HG03457 (cell line): ENCODE measurements at regions not wholly inside any gene's neighbourhood (a gene's known extent, or its start where the extent isn't known, plus 50 kb on each side); places are given as distances from the start of the nearest gene placed in this dataset.

Source experiments
- ATAC-seq: cut with Tn5 transposase; IDR thresholded peaks from one replicate; pipeline ENCODE4 v1.9.1; 2021; ENCODE audit warnings: moderate number of reproducible peaks; ENCODE audit not compliant: unreplicated experiment

- no peak for ATAC-seq
Observed at GRCh38 chr7:115883629-115884028, 146.9 kb downstream of the TFEC start.

GRCh38 chr7:115881476-115881875 is 149.1 kb downstream of the TFEC start:
- ATAC-seq = no peak

DNA sequence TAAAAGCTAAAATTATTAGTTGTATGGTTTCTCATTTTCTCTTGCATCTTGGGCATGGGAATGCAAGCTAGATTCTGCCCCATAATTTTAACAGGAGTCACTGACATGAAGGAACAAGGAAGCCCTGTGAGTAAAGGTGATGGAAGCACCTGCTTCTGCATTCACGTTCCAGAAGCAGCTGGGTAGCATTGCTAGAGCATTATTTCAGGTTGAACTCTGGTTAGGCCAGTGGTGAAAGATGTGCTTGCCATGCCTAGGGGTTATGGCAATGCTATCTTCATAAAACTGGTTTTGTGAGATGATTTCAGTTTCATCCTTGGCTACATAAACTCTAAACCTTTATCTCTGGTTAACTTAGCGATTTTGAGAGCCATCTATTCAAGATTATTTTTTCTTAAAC is 151.4 kb downstream of the TFEC start:
- no peak for ATAC-seq

- ATAC-seq = no peak
Observed at GRCh38 chr7:115869801-115870200, 160.8 kb downstream of the TFEC start.

DNA sequence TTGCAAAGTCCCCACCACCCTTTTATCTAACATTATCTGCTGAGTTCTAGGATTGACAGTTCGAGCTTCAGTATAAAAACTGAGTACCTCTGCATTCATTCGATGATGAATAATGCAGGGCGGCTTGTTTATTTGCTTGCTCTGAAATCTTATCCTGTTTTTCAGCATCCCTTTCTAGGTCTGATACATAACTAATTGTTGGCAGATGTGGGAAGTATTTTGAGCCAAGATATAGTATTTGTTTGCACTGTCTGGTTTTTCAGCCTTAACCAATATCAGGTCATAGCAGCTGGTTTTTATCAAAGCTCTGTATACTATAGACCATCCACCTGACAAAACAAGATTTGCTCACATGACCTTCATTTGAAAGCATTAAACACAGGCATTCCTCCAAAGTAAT is 161.4 kb downstream of the TFEC start:
- no peak for ATAC-seq

GRCh38 chr7:115868369-115868768 is 162.2 kb downstream of the TFEC start:
- no peak for ATAC-seq

GRCh38 chr7:115864082-115864481 is 166.5 kb downstream of the TFEC start:
- no peak for ATAC-seq

DNA sequence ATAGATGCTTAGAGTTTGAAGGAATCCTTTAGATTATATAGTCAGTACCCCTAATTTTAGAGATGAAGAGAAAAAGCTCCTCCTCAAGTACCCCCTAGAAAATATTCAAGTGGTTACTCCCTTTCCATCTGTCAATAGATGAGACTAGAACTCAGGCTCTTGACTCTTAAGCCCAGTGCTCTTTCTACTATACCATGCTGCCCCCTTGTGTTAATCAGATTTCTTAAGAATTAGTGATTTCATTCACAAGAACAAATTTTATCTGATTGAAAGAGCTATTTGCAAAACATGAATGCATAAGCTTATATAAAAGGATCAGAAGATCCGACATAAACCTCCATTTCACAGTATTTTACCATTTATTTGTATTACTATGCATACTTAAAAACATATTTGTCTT is 179.3 kb downstream of the TFEC start:
- no peak for ATAC-seq

GRCh38 chr7:115850774-115851173 is 179.8 kb downstream of the TFEC start:
- no peak for ATAC-seq

DNA sequence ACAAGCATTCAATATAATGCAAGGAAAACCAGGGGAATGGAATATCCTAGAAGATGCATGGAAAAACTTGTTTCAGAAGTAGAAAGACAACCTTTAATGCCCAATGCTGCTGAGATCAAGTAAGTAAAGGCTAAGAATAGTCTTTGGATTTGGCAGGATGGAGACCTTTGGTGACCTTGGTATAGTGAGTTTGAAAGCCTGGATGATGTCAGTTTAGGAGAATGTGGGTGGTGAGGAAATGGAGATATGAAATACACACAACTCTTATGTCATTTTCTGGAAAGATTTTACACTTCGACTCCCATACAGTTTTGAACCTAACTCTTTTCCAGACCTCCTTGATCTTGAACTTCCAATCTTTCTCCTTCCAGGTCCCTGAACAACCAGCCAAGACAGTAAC is 185.7 kb downstream of the TFEC start:
- no peak for ATAC-seq

GRCh38 chr7:115840702-115841101 is 189.9 kb downstream of the TFEC start:
- no peak for ATAC-seq

DNA sequence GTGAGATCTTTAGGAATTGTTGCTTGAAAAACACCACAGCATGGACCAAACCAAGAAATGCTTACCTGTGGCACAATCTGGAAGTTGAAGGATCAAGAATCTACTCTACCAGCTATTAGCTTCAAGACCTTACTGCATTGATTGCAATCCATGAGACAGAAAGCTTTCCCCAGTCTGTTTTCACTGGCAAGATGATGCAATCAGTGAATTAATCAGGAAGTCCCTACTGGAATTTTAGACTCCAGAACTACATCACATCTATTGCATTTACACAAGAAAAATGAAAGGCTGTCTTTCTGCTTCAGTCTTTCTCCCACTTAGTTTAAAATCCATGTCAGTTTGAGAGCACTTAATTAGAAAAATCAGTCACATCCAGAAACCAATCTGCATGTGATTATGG is 191.7 kb downstream of the TFEC start:
- ATAC-seq = no peak

DNA sequence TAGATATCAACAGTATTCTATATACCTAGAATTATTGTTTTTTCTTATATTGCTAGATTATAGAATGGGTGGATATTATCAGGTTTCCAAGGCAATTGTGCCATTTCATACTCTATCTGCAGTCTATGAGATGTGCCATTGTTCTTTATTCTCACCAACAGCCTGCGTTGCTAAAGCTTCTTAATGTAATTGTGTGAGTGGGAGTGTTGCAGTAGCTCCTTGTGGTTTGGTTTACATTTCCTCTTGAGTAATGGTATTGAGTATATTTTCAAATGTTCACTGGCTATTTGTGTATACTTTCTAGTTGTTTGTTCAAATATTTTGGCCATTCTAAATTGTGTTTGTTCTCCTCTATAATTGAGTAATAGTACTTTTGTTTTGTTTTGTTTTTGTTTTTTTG is 199.2 kb downstream of the TFEC start:
- ATAC-seq = no peak

DNA sequence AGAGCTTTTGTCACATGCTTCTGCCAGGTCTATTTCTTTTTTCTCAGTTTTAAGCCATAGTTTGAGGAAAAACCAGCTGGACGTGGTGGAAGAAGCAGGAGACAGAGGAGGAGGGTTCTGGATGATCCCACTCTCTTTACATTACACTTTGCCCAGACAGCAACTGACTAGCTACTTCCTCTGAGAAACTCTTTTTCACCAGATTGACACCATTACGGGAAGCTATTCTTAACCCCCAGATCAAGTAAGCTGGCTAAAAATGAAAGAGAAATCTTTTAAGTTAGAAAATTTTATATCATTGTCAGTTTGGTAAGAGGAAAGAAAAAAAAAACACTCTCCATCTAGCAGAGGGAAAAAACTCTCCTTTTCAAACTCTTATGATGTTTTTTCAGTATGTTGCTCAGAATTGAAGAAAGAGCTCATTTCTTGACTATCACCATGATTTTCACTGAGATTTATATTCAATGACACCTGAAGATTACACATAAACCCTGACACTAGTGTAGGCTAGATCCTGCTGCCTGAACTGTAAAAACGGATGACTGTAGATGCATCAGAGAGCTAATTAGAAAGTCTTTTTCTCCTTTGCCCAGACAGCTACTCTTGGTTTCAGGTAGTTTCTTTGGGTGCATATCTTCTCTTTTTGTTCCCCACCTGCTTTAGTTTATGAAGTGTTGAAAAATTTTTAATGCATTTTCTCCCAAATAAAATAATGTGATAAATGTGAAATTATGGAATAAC is 203.1 kb downstream of the TFEC start:
- no peak for ATAC-seq

DNA sequence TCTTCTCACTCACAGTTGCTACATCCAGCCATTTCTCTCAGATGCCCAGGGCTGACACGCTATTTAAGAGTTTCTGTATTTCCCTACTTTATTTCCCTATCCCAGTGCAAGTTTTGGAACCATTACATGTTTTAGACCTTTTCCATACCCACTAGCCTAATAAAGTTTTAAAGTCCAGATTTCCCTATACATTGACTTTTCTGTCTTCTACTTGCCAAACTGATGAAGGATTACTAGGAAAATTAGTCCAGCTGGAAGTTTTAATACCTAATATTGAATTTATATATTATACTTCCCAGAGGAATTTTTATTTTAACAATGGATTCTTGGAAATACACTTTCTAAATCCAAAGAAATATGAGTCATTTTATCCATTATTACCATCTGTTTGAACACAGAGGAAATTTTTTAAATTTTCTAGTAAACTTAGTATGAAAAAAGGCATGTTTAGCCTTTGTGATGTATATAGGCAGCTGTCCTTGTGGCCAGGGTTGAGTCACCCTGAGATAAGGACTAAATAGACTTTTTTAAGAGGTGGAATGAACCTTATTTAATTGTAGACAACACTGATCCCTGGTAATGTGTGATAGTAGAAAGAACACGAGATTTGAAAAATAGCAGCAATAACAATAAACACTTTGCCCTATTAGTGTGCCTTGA is 205.0 kb downstream of the TFEC start:
- no peak for ATAC-seq

DNA sequence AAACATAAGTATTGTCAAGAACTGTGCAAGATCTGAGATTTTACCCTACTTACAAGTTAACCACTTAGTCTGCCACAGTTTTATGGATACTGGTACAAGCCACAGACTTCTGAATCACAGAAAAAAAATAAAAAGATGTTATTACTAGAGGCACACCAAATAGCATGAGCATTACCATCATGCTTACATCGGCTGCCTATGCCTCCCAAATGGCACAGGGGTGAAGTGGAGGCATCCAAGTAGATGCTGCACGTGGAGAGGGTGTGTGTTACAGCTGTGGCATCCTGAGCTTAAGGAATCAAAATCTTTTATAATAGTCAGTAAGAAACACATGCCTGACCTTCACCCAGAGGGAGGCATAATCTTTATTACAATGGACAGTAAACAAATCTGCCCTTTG is 207.8 kb downstream of the TFEC start:
- ATAC-seq = no peak

- no peak for ATAC-seq
Observed at GRCh38 chr7:115822380-115822779, 208.2 kb downstream of the TFEC start.

- ATAC-seq = no peak
Observed at GRCh38 chr7:115816318-115816974, 214.1 kb downstream of the TFEC start.

DNA sequence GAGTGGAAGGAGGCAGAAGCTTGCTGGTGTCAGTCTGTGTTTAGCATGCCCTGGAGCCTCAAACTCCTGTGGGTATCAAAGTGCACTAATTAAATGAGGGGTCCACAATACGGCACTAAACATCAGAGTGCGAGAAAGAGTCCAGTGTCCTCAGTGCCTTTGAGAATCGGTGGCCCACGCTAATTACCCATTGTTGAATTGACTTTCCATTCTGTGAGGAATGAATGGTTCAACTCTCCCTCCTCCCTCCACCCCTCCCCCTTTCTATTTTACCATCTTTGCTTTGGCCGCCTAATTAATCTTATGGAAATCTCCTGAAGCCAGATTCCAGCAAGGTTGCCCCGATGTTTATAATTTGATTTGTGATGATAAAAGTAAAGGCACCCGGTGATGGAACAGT is 217.8 kb downstream of the TFEC start:
- no peak for ATAC-seq

DNA sequence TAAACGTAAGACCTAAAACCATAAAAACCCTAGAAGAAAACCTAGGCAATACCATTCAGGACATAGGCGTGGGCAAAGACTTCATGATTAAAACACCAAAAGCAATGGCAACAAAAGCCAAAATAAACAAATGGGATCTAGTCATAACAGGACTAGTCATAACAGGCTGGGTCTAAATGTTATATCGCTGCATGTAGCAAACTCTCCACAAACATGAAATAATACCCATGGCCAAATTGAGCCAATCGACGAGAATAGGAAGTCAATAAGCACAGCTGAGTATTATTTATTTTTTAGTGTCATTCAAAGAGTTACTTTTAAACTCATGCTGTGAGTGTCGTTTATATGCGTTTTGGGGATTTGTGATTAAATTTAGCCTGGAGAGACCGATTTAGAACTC is 225.1 kb downstream of the TFEC start:
- ATAC-seq = no peak

DNA sequence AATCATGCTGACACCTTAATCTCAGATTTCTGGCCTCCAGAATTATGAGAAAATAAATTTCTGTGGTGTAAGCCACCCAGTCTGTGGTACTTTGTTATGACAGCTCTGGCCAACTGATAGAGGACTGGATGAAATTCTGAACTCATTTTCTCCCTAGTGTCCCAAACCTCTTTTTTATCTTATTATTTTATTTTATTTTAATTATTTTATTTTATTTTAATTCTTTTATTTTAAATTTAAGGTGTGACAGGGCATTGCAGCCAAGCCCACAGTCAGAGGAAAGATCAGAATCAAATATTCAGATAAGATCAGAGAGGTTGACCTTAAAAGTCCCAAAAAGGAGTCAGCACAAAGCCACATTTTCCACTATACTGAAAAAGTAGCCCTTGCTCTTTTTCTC is 228.1 kb downstream of the TFEC start:
- no peak for ATAC-seq

DNA sequence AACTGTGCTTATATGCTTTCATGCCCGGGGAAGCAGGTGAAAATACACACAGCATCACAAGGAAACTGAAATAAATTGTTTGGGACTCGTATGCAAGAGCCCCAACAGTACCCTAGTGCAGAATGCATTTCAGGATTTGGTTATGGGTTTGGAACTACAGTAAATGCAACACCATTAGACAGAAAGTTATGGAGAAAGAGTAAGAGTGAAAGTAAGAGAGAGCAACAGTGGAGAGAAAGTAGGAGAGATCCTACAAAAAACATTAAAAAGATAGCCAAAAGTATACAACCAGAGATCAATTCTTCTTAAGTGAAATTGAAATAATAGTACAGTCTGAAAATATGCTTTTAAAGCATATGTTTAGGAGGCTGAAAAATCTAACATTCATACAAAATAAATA is 231.1 kb downstream of the TFEC start:
- no peak for ATAC-seq
